Endodermal cell (in vitro differentiated cells): ENCODE measurements at regions not wholly inside any gene's neighbourhood (a gene's known extent, or its start where the extent isn't known, plus 50 kb on each side); places are given as distances from the start of the nearest gene placed in this dataset.

Experiments used
- DNase-seq: peaks from one replicate; pipeline ENCODE4 v3.0.0-alpha.2; 2017
- H3K27ac ChIP-seq: 2 replicates; pipeline ENCODE4 v1.5.1; 2013; ENCODE audit warnings: mild to moderate bottlenecking, low read depth, low read length, moderate library complexity
- H3K27me3 ChIP-seq: 2 replicates; pipeline ENCODE4 v1.6.1; 2013; ENCODE audit warnings: mild to moderate bottlenecking, low read length, moderate library complexity; ENCODE audit not compliant: insufficient read depth, control insufficient read depth, poor library complexity, severe bottlenecking
- H3K36me3 ChIP-seq: 2 replicates; pipeline ENCODE4 v1.7.0; 2013; ENCODE audit warnings: mild to moderate bottlenecking, low read length, moderate library complexity; ENCODE audit not compliant: control insufficient read depth, insufficient read depth
- H3K4me1 ChIP-seq: one replicate; pipeline ENCODE4 v1.7.0; 2013; ENCODE audit warnings: low read length; ENCODE audit not compliant: control insufficient read depth, insufficient read depth
- H3K4me3 ChIP-seq: 2 replicates; pipeline ENCODE4 v1.5.1; 2013; ENCODE audit warnings: mild to moderate bottlenecking, low read length, moderate library complexity
- H3K9ac ChIP-seq: 2 replicates; pipeline ENCODE4 v1.6.1; 2013; ENCODE audit warnings: mild to moderate bottlenecking, low read length, moderate library complexity; ENCODE audit not compliant: poor library complexity, severe bottlenecking; ENCODE audit errors: extremely low read depth
- H3K9me3 ChIP-seq: 2 replicates; pipeline ENCODE4 v1.6.1; 2013; ENCODE audit warnings: mild to moderate bottlenecking, low read length, moderate library complexity; ENCODE audit not compliant: control insufficient read depth
- H3K27ac Mint-ChIP-seq: 2 replicates; pipeline ENCODE4 v1.8.0; 2020; ENCODE audit warnings: mixed read lengths
- H3K27me3 Mint-ChIP-seq: 2 replicates; pipeline ENCODE4 v1.8.0; 2021; ENCODE audit warnings: mild to moderate bottlenecking, mixed read lengths; ENCODE audit not compliant: insufficient read depth
- H3K36me3 Mint-ChIP-seq: 2 replicates; pipeline ENCODE4 v1.8.0; 2020; ENCODE audit warnings: low read depth, mixed read lengths
- H3K4me1 Mint-ChIP-seq: 2 replicates; pipeline ENCODE4 v1.8.0; 2020; ENCODE audit warnings: mixed read lengths
- H3K4me3 Mint-ChIP-seq: 2 replicates; pipeline ENCODE4 v1.8.0; 2020; ENCODE audit warnings: mild to moderate bottlenecking, moderate library complexity, mixed read lengths
- H3K9me3 Mint-ChIP-seq: 2 replicates; pipeline ENCODE4 v1.8.0; 2020; ENCODE audit warnings: mild to moderate bottlenecking, mixed read lengths
- WGBS, 2 experiments: methylation state at CpG; one replicate each; pipeline versions ENCODE4 v1.1.5 to v1.1.7; 2013; ENCODE audit warnings: missing lambda C conversion rate in 2 of 2, mixed read lengths in 1 of 2; ENCODE audit not compliant: insufficient coverage in 1 of 2, insufficient read length in 1 of 2; 5-methylcytosine and 5-hydroxymethylcytosine counted together
- TF ChIP-seq, protein P1 (sequence below): fragments of 200-600 bp; sonication (generic); conservative IDR thresholded peaks from 2 replicates; pipeline ENCODE4 v1.5.0; 2021; ENCODE audit warnings: antibody characterized with exemption, mild to moderate bottlenecking

DNA sequence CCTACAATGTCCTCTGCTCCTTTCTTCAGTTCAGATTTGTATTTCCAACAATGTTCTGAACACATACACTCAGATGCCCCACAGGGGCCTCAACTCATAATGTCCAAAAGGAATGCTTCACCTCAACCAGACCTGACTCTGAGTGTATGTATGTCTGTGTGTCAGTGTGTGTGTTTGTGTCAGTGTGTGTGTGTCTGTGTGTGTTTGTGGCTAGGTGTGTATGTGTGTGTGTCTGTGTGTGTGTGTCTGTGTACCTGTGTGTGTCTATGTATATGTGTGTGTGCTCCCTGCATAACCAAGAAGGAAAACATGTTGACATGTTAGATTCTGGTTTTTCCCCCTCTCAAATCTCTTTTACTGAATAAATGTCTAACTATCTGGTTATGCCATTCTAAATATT is 87.3 kb upstream of the PCSK1 start:
- H3K36me3 Mint-ChIP-seq, result no peaks in the 10 kb centered on the region
- Histone ChIP-seq H3K4me3 (no peak overlapping the region), H3K9me3 (no peaks in the 10 kb centered on the region), H3K27ac (no peak overlapping the region), H3K9ac (no peak overlapping the region), H3K4me1 (no peaks in the 10 kb centered on the region), H3K36me3 (no peaks in the 10 kb centered on the region), H3K27me3 (no peaks in the 10 kb centered on the region)
- TF ChIP-seq, protein P1, sequence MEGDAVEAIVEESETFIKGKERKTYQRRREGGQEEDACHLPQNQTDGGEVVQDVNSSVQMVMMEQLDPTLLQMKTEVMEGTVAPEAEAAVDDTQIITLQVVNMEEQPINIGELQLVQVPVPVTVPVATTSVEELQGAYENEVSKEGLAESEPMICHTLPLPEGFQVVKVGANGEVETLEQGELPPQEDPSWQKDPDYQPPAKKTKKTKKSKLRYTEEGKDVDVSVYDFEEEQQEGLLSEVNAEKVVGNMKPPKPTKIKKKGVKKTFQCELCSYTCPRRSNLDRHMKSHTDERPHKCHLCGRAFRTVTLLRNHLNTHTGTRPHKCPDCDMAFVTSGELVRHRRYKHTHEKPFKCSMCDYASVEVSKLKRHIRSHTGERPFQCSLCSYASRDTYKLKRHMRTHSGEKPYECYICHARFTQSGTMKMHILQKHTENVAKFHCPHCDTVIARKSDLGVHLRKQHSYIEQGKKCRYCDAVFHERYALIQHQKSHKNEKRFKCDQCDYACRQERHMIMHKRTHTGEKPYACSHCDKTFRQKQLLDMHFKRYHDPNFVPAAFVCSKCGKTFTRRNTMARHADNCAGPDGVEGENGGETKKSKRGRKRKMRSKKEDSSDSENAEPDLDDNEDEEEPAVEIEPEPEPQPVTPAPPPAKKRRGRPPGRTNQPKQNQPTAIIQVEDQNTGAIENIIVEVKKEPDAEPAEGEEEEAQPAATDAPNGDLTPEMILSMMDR, result no peak
- no peak overlapping the region for H3K4me3 Mint-ChIP-seq
- H3K27ac Mint-ChIP-seq, result no peak overlapping the region
- no peaks in the 10 kb centered on the region for H3K4me1 Mint-ChIP-seq
- H3K9me3 Mint-ChIP-seq, result no peaks in the 10 kb centered on the region
- no peaks in the 10 kb centered on the region for H3K27me3 Mint-ChIP-seq
- no peak for DNase-seq

DNA sequence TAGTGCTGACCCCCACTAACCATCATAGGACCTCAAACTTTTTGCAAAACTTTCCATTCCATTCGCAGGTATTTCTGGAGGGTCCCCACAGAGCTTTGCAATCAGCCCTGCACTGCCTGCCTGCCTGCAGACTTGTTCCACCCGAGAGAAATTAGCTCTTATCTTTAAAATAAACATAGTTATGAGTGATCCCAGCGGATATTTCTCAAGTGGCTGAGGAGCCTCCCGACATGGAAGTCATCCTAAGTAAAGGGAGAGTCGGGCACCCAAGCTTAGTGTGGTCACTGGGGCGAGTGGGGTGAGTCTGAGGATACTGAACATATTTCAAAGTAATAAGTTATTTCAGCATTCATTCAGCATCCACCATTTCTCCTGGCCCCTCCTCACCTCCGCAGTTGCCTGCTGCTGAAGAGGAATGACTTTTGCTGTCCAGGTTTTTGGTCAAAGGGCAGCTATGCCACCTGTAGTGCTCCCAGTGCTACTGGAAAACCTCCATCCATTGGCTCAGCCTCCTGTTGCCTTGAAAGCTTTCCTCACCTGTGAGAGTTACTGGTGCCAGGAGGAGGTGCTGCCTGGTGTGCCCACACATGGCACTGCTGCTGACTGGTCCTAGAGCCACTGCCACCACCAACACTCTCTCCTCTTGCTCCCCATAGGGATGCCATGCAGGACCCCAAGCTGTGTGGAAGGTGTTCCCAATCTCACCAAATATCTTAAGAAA is 89.7 kb upstream of the PCSK1 start:
- Mint-ChIP-seq H3K4me1 (peaks cover 8% of the 10 kb centered on the region), H3K4me3 (no peak overlapping the region), H3K27ac (no peak overlapping the region), H3K9me3 (peaks cover 1% of the 10 kb centered on the region), H3K27me3 (no peaks in the 10 kb centered on the region), H3K36me3 (no peaks in the 10 kb centered on the region)
- 92 to 95% methylated on average over 6 to 7 of the region's 7 CpGs for WGBS, 2 experiments
- H3K9ac ChIP-seq, result no peak overlapping the region
- TF ChIP-seq, protein P1, result no peak
- no peaks in the 10 kb centered on the region for H3K9me3 ChIP-seq
- DNase-seq, result no peak
- H3K27ac ChIP-seq, result no peak overlapping the region
- no peak overlapping the region for H3K4me3 ChIP-seq
- no peaks in the 10 kb centered on the region for H3K4me1 ChIP-seq
- no peaks in the 10 kb centered on the region for H3K27me3 ChIP-seq
- no peaks in the 10 kb centered on the region for H3K36me3 ChIP-seq

DNA sequence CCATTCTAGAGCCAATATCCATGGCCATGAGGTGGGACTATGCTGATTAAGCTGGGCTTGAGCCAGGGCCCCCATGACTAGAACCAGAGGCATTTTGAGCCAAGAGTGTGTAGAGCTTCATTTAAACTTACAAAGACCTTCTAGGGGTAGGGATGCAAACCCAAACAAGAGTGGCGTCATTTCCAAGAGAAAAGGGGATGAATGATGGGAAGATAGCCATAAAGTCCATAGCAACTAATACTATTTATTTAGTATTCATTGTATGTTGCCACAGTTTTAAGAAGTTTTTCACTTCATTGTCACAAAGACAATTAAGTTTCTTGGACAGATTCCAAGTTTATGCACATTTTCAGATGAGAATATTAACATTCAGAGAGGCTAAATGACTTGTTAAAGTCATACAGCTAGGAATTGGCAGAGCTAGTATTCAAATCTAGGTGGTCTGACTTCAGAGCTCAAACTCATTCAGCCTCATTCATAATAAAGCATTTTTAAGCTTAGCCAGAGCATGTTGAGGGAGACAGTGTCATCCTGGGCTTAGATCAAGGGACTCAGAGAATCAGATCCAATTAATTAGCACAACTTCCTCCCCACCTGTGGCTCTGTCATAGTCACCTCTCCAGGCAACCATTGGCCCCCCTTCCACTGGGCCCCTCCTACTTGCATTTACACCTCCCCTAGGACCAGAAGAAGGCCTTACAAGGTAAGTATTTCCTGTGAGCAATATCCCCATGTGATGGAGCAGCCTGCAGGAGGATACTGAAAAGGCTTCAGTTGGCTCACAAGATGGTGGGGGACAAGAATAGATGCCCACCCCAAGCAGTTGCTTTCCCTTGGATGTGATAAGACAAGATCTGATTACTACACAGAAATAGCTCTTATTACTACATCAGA is 95.0 kb upstream of the PCSK1 start:
- TF ChIP-seq, protein P1, result no peak
- Mint-ChIP-seq H3K36me3 (no peaks in the 10 kb centered on the region), H3K27ac (no peak overlapping the region), H3K27me3 (no peaks in the 10 kb centered on the region), H3K4me1 (peaks cover 8% of the 10 kb centered on the region), H3K9me3 (peaks cover 1% of the 10 kb centered on the region), H3K4me3 (no peak overlapping the region)
- WGBS, 2 experiments, result 100% methylated on average over 1 of the region's 1 CpG; no CpG with 5 or more reads in 1 of the 2 experiments
- Histone ChIP-seq H3K9me3 (no peaks in the 10 kb centered on the region), H3K27ac (no peak overlapping the region), H3K27me3 (no peaks in the 10 kb centered on the region), H3K9ac (no peak overlapping the region), H3K4me3 (no peak overlapping the region), H3K4me1 (no peaks in the 10 kb centered on the region), H3K36me3 (no peaks in the 10 kb centered on the region)
- DNase-seq, result peak; percentile 59
